ENCODE measurements at regions not wholly inside any gene's neighbourhood (a gene's known extent, or its start where the extent isn't known, plus 50 kb on each side); places are given as distances from the start of the nearest gene placed in this dataset.
"Not testable (repeated sequence)": the region's sequence is repeated elsewhere in the genome, so short reads cannot be mapped to it uniquely, and the experiment has no call there.

GRCh38 chr2:95672500-95672899 is 80.7 kb downstream of the TRIM43 start:
- TF ChIP-seq, protein P1, sequence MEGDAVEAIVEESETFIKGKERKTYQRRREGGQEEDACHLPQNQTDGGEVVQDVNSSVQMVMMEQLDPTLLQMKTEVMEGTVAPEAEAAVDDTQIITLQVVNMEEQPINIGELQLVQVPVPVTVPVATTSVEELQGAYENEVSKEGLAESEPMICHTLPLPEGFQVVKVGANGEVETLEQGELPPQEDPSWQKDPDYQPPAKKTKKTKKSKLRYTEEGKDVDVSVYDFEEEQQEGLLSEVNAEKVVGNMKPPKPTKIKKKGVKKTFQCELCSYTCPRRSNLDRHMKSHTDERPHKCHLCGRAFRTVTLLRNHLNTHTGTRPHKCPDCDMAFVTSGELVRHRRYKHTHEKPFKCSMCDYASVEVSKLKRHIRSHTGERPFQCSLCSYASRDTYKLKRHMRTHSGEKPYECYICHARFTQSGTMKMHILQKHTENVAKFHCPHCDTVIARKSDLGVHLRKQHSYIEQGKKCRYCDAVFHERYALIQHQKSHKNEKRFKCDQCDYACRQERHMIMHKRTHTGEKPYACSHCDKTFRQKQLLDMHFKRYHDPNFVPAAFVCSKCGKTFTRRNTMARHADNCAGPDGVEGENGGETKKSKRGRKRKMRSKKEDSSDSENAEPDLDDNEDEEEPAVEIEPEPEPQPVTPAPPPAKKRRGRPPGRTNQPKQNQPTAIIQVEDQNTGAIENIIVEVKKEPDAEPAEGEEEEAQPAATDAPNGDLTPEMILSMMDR (conservative IDR thresholded peaks at IDR 0.05 in 1 of 2, IDR thresholded peaks at IDR 0.05 in 1 of 2; ENCODE audit: extremely low read depth in 1 of 2, insufficient read depth in 1 of 2, low read depth in 1 of 2, low read length in 2 of 2), result not testable (repeated sequence)
- TF ChIP-seq EZH2 (IDR thresholded peaks at IDR 0.05; ENCODE audit: borderline replicate concordance, low read length), result not testable (repeated sequence)
